Gastrocnemius medialis (tissue), 4 donors: ENCODE measurements at regions not wholly inside any gene's neighbourhood (a gene's known extent, or its start where the extent isn't known, plus 50 kb on each side); places are given as distances from the start of the nearest gene placed in this dataset.

Source experiments
- CTCF ChIP-seq, 5 experiments: fragments of 450-650 bp in 3 of 5; fragments of 200-600 bp in 2 of 5; sonication (generic) in 2 of 5; IDR thresholded peaks in 4 of 5; conservative IDR thresholded peaks in 1 of 5; 1 replicate in 4 of 5; 2 replicates in 1 of 5; pipeline ENCODE4 v1.5.1; 2016 to 2019; ENCODE audit warnings: antibody characterized with exemption in 5 of 5, mild to moderate bottlenecking in 3 of 5, moderate library complexity in 3 of 5
- POLR2A ChIP-seq, 2 donors: fragments of 450-650 bp; IDR thresholded peaks; one replicate each; pipeline ENCODE4 v1.6.1; 2017; ENCODE audit warnings: antibody characterized with exemption in 2 of 2, mild to moderate bottlenecking in 2 of 2, moderate library complexity in 2 of 2

GRCh38 chr10:20624642-20625041 lies 272.5 kb downstream of the NEBL start:
- TF ChIP-seq CTCF (IDR thresholded peaks at IDR 0.05 in 4 of 5, conservative IDR thresholded peaks at IDR 0.05 in 1 of 5) (no peak), POLR2A (IDR thresholded peaks at IDR 0.05) (no peak)
